ENCODE measurements at regions not wholly inside any gene's neighbourhood (a gene's known extent, or its start where the extent isn't known, plus 50 kb on each side); places are given as distances from the start of the nearest gene placed in this dataset.

DNA sequence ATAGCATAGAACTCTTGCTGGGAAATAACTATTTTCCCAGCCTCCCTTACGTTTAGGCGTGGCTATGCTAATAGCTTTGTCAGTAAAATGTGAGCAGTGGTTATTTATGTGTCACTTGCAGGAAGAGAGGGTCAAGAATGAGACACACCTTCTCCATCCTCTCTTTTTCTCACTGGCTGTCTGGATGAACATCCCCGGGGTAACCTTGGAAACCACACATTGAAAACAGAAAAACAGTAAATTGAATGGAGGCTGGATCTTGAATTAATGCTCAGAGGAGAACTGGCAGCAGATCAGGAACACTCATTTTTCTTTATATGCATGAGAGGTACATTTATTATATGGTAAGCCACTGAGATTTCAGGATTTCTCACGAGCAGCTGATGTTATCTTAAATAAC lies 127.6 kb downstream of the DNAJB9 start:
- peaks cover 8% of the 10 kb centered on the region for H3K9me3 Mint-ChIP-seq

DNA sequence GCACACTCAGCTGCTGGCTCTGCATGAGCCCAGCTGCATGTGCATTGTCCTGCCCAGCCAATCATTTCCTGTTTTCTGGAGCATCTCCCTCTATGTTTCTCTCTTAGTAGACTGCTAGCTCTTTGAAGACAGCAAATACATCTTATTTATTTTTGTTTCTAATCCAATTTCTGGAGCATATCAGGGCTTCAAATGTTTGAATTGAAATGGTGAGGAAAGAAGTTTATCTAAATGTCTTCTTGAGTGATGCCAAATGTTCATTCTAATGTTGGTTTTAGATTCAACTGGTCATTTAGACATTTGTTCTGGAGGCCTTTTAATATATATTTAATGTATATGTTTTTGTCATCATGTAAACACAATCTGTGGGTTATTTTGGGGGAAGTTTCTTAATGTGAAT lies 141.9 kb downstream of the DNAJB9 start:
- Mint-ChIP-seq H3K27me3 (ENCODE audit: low read depth) (peaks cover 15% of the 10 kb centered on the region), H3K9me3 (peaks cover 10% of the 10 kb centered on the region)
- TF ChIP-seq, protein P1, sequence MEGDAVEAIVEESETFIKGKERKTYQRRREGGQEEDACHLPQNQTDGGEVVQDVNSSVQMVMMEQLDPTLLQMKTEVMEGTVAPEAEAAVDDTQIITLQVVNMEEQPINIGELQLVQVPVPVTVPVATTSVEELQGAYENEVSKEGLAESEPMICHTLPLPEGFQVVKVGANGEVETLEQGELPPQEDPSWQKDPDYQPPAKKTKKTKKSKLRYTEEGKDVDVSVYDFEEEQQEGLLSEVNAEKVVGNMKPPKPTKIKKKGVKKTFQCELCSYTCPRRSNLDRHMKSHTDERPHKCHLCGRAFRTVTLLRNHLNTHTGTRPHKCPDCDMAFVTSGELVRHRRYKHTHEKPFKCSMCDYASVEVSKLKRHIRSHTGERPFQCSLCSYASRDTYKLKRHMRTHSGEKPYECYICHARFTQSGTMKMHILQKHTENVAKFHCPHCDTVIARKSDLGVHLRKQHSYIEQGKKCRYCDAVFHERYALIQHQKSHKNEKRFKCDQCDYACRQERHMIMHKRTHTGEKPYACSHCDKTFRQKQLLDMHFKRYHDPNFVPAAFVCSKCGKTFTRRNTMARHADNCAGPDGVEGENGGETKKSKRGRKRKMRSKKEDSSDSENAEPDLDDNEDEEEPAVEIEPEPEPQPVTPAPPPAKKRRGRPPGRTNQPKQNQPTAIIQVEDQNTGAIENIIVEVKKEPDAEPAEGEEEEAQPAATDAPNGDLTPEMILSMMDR (IDR thresholded peaks at IDR 0.05; ENCODE audit: unreplicated experiment): no peak

More for the DNA sequence above, 127.6 kb downstream of the DNAJB9 start:
- no peaks in the 10 kb centered on the region for H3K36me3 Mint-ChIP-seq
- H3K27ac Mint-ChIP-seq: no peak overlapping the region
- DNase-seq (ENCODE audit: low spot score in 2 of 2, unreplicated experiment in 2 of 2): no peak
- TF ChIP-seq, protein P1 (IDR thresholded peaks at IDR 0.05; ENCODE audit: unreplicated experiment): no peak
- H3K27me3 Mint-ChIP-seq (ENCODE audit: low read depth): peaks cover 4% of the 10 kb centered on the region
- H3K4me1 Mint-ChIP-seq: peaks cover 1% of the 10 kb centered on the region
- H3K4me3 Mint-ChIP-seq: no peak overlapping the region

DNA sequence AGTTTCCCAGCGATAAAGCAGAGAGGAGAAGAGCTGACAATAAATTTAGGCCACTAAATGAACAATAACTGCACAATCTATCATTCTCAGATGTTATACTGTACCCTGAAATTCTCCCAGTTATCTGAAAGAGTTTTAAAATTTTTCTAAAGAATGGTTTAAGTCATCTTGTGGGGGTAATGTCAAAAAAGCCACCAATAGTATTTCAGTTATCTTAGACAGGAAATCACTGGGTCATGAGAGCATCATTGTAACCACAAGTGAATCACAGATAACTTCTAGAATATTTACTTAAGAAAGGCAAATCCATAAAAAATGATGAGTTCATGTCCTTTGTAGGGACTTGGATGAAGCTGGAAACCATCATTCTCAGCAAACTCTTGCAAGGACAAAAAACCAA lies 147.1 kb downstream of the DNAJB9 start:
- no peak for DNase-seq (ENCODE audit: low spot score in 2 of 2, unreplicated experiment in 2 of 2)
- H3K4me1 Mint-ChIP-seq: peaks cover 2% of the 10 kb centered on the region
- H3K27me3 Mint-ChIP-seq (ENCODE audit: low read depth): peaks cover 17% of the 10 kb centered on the region
- H3K9me3 Mint-ChIP-seq: no peaks in the 10 kb centered on the region
- no peak overlapping the region for H3K27ac Mint-ChIP-seq
- H3K4me3 Mint-ChIP-seq: no peak overlapping the region
- no peaks in the 10 kb centered on the region for H3K36me3 Mint-ChIP-seq
- TF ChIP-seq, protein P1 (IDR thresholded peaks at IDR 0.05; ENCODE audit: unreplicated experiment): no peak

More for the DNA sequence above, 141.9 kb downstream of the DNAJB9 start:
- no peak overlapping the region for H3K27ac Mint-ChIP-seq
- no peak for DNase-seq (ENCODE audit: low spot score in 2 of 2, unreplicated experiment in 2 of 2)
- no peak overlapping the region for H3K4me3 Mint-ChIP-seq
- peaks cover 2% of the 10 kb centered on the region for H3K4me1 Mint-ChIP-seq
- no peaks in the 10 kb centered on the region for H3K36me3 Mint-ChIP-seq

DNA sequence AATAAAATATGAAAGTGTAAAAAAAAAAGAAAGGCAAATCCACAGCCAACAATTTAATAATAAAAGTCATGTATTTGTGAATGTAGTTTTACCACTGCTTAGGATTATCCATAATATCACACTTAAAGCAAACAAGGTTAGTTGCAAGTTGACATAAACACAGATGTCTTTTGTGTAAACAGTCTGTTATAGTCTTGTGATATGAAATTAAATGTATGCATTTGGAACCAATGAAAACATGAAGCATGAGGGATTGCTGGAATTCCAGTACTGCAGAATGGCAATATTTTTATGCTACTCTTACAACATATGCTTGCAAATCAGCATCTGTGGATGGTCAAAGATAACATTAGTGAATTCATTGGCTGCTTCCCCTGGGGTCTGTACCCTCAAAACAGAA lies 148.1 kb downstream of the DNAJB9 start:
- no peak for DNase-seq (ENCODE audit: low spot score in 2 of 2, unreplicated experiment in 2 of 2)
- Mint-ChIP-seq H3K27ac (no peak overlapping the region), H3K4me3 (no peak overlapping the region), H3K9me3 (no peaks in the 10 kb centered on the region), H3K36me3 (no peaks in the 10 kb centered on the region), H3K27me3 (ENCODE audit: low read depth) (peaks cover 17% of the 10 kb centered on the region), H3K4me1 (peaks cover 2% of the 10 kb centered on the region)
- TF ChIP-seq, protein P1 (IDR thresholded peaks at IDR 0.05; ENCODE audit: unreplicated experiment): no peak

DNA sequence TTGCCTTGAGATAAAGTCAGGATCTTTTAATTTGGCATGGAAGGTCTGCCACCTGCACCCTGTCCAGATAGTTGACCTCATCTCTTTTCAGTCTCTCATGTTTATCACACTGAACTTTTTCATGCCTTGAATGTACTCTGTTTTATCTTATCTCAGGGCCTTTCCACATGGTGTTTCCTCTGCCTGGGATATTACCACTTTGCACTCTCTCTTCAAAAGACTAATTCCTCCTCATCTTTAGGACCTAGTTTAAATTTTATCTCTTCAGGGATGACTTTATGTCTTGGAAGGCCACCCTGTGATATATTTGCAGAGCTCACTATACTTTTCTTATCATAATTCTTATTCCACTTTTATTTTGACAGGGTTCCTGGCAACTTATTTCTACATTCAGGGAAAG lies 150.0 kb downstream of the DNAJB9 start:
- Mint-ChIP-seq H3K27ac (no peak overlapping the region), H3K9me3 (no peaks in the 10 kb centered on the region), H3K4me1 (peaks cover 7% of the 10 kb centered on the region), H3K27me3 (ENCODE audit: low read depth) (peaks cover 17% of the 10 kb centered on the region), H3K36me3 (no peaks in the 10 kb centered on the region), H3K4me3 (no peak overlapping the region)
- TF ChIP-seq, protein P1 (IDR thresholded peaks at IDR 0.05; ENCODE audit: unreplicated experiment): no peak
- DNase-seq (ENCODE audit: low spot score in 2 of 2, unreplicated experiment in 2 of 2): no peak

DNA sequence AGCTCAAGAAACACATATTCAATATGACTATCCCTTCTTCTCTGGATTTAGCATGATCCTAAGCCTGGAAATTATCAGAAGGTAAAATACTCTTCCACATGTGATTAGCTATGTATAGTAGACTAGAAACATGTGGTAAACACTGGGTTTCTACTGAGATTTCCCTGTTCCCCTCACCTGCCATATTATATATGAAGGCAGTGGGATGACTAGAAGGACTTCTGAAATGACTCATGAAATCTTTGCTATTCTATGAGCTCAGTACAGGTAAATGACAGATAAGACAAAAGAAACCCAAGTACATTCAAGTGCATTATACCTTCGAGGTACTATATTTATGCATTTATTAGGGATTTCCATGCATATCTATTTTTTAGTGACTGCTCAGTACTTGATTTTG lies 152.9 kb downstream of the DNAJB9 start:
- Mint-ChIP-seq H3K27ac (no peak overlapping the region), H3K27me3 (ENCODE audit: low read depth) (peaks cover 29% of the 10 kb centered on the region), H3K4me1 (peaks cover 4% of the 10 kb centered on the region), H3K36me3 (no peaks in the 10 kb centered on the region), H3K4me3 (no peak overlapping the region), H3K9me3 (peaks cover 4% of the 10 kb centered on the region)
- DNase-seq (ENCODE audit: low spot score in 2 of 2, unreplicated experiment in 2 of 2): no peak
- TF ChIP-seq, protein P1 (IDR thresholded peaks at IDR 0.05; ENCODE audit: unreplicated experiment): no peak

All from mesothelial cell of epicardium (in vitro differentiated cells).